ENCODE measurements at regions not wholly inside any gene's neighbourhood (a gene's known extent, or its start where the extent isn't known, plus 50 kb on each side); places are given as distances from the start of the nearest gene placed in this dataset.

DNA sequence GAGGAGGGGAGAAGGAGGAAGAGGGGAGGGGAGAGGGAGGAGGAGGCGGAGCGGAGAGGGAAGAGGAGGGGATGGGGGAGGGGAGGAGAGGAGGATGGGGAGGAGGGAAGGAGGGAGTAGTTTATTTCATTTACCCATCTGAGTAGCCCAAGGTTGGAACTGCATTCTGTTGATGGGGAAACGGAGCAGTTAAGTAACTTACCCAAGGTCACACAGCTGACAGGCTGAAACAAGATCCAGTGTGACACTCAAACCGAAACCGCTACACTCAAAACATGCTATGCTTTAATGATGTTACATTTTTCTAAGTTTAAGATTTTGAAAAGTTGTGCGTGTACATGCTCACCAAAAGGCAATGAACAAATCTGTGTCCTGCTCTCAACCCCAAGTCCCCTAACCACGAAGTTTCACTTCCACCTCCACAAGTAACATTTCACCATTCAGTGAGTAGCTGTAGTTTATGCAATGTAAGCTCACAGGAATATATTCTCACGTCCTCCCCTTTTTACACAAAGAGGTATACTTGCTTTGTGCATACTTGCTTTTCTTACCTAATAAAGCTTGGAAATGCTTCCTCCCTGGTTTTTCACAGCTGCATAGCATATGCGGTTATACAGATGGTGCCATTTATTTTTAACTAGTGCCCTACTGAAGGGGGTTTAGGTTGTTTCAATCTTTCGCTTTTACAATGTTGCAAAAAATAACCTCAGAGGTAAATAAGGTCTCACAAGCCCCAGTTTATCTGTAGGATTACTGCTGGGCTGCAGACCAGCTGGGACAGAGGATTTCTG lies 275.3 kb downstream of the PARN start (continued):
- TF ChIP-seq SPI1 (IDR thresholded peaks at IDR 0.05; ENCODE audit: borderline replicate concordance, insufficient read depth, low read depth, low read length) (peak; percentile 99), STAT3 (IDR thresholded peaks at IDR 0.05; ENCODE audit: low read depth, low read length) (peak; percentile 96; the same call in 1 of the 2 replicates), BRCA1 (IDR thresholded peaks at IDR 0.05; ENCODE audit: low read depth, low read length) (no peak), BACH1 (IDR thresholded peaks at IDR 0.05; ENCODE audit: borderline replicate concordance) (peak; percentile 96; the same call in 1 of the 2 replicates), CREM (IDR thresholded peaks at IDR 0.05; ENCODE audit: low read depth) (peak; percentile 93), IKZF2 (IDR thresholded peaks at IDR 0.05) (peak; percentile 98), CBFB (IDR thresholded peaks at IDR 0.05; ENCODE audit: low read depth) (peak; percentile 98), MEF2A (IDR thresholded peaks at IDR 0.05; ENCODE audit: insufficient read depth, low read depth, low read length) (peak; percentile 96), ZBED1 (IDR thresholded peaks at IDR 0.05; ENCODE audit: borderline replicate concordance) (peak; percentile 97), ZNF384 (IDR thresholded peaks at IDR 0.05; ENCODE audit: borderline replicate concordance, low read depth, low read length) (no peak), CHD2 (IDR thresholded peaks at IDR 0.05; ENCODE audit: borderline replicate concordance, low read depth, low read length) (peak; percentile 84; the same call in 1 of the 2 replicates), SRF (IDR thresholded peaks at IDR 0.05; ENCODE audit: low read depth in 2 of 2, low read length in 2 of 2) (peak; percentile 23 to 92; a peak in 2 of 4 replicates), ATF7 (IDR thresholded peaks at IDR 0.05; ENCODE audit: low read depth) (peak; percentile 95), BMI1 (IDR thresholded peaks at IDR 0.05; ENCODE audit: borderline replicate concordance) (peak; percentile 83), RELA (IDR thresholded peaks at IDR 0.05; ENCODE audit: borderline replicate concordance, partially characterized antibody) (no peak), SREBF1 (IDR thresholded peaks at IDR 0.05; ENCODE audit: low read length) (no peak), ZNF24 (IDR thresholded peaks at IDR 0.05) (peak; percentile 76), MYC (IDR thresholded peaks at IDR 0.05; ENCODE audit: insufficient read depth, insufficient read length, insufficient replicate concordance, low read length, severe bottlenecking) (no peak), RUNX3 (IDR thresholded peaks at IDR 0.05; ENCODE audit: low read length) (peak; percentile 100)
- TF ChIP-seq, protein P1, sequence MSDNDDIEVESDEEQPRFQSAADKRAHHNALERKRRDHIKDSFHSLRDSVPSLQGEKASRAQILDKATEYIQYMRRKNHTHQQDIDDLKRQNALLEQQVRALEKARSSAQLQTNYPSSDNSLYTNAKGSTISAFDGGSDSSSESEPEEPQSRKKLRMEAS (IDR thresholded peaks at IDR 0.05; ENCODE audit: low read depth, low read length) = no peak; the same call in 1 of the 2 replicates
- TF ChIP-seq, protein P2, sequence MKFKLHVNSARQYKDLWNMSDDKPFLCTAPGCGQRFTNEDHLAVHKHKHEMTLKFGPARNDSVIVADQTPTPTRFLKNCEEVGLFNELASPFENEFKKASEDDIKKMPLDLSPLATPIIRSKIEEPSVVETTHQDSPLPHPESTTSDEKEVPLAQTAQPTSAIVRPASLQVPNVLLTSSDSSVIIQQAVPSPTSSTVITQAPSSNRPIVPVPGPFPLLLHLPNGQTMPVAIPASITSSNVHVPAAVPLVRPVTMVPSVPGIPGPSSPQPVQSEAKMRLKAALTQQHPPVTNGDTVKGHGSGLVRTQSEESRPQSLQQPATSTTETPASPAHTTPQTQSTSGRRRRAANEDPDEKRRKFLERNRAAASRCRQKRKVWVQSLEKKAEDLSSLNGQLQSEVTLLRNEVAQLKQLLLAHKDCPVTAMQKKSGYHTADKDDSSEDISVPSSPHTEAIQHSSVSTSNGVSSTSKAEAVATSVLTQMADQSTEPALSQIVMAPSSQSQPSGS (IDR thresholded peaks at IDR 0.05; ENCODE audit: low read length) = peak; percentile 98
